ENCODE measurements at regions not wholly inside any gene's neighbourhood (a gene's known extent, or its start where the extent isn't known, plus 50 kb on each side); places are given as distances from the start of the nearest gene placed in this dataset.

DNA sequence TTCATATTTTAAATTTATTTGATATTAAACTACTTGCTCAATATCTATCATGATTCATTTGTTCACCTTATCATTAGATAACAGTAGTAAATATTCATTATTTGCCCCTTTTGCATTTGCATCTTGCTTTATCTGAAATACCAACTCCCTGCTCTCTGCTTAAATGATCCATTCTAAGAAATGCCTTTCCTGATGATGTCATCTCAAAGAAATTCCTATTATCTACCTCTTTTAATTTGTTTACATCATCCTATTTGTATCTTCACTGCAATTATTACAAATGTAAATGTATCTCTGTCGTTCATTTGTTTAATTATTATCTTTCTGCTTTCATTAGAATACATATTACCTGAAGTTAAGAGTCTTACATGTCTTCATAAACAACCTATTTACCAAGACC is 549.9 kb downstream of the CBLN2 start:
- no peak for TF ChIP-seq POLR2A (IDR thresholded peaks at IDR 0.05)
- TF ChIP-seq, protein P1, sequence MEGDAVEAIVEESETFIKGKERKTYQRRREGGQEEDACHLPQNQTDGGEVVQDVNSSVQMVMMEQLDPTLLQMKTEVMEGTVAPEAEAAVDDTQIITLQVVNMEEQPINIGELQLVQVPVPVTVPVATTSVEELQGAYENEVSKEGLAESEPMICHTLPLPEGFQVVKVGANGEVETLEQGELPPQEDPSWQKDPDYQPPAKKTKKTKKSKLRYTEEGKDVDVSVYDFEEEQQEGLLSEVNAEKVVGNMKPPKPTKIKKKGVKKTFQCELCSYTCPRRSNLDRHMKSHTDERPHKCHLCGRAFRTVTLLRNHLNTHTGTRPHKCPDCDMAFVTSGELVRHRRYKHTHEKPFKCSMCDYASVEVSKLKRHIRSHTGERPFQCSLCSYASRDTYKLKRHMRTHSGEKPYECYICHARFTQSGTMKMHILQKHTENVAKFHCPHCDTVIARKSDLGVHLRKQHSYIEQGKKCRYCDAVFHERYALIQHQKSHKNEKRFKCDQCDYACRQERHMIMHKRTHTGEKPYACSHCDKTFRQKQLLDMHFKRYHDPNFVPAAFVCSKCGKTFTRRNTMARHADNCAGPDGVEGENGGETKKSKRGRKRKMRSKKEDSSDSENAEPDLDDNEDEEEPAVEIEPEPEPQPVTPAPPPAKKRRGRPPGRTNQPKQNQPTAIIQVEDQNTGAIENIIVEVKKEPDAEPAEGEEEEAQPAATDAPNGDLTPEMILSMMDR (IDR thresholded peaks at IDR 0.05) = no peak

Data from right lobe of liver (tissue), 4 donors.